ENCODE measurements at regions not wholly inside any gene's neighbourhood (a gene's known extent, or its start where the extent isn't known, plus 50 kb on each side); places are given as distances from the start of the nearest gene placed in this dataset.

GRCh38 chr21:24224422-24224821, 1382.9 kb downstream of the MRPL39 start:
- CTCF ChIA-PET: no interaction called here
- POLR2A ChIA-PET: interaction anchor here (0.6 kb wide), 1 partner anchor 612 kb away, joined by 3 read pairs; no protein-coding TSS in a partner anchor
- Histone ChIP-seq H3K4me3 (ENCODE audit: low read depth, low read length) (no peak overlapping the region), H3K36me3 (ENCODE audit: control insufficient read depth in 2 of 2, insufficient read depth in 1 of 2, low read length in 2 of 2) (no peaks in the 10 kb centered on the region), H3K9me3 (ENCODE audit: control insufficient read depth, insufficient read depth, low read depth, low read length) (no peaks in the 10 kb centered on the region), H3K4me1 (ENCODE audit: control insufficient read depth, insufficient read depth, low read length) (no peaks in the 10 kb centered on the region), H3K27ac (ENCODE audit: extremely low read depth, low read depth, low read length) (no peak overlapping the region)
- no peak for TF ChIP-seq ZSCAN23 (tag by site-specific recombination; IDR thresholded peaks at IDR 0.05)

GRCh38 chr21:24223624-24224023, 1383.7 kb downstream of the MRPL39 start:
- no peaks in the 10 kb centered on the region for H3K36me3 ChIP-seq (ENCODE audit: control insufficient read depth in 2 of 2, insufficient read depth in 1 of 2, low read length in 2 of 2)
- TF ChIP-seq ZNF223 (tag by site-specific recombination; IDR thresholded peaks at IDR 0.05) (no peak), ELK4 (IDR thresholded peaks at IDR 0.05; ENCODE audit: borderline replicate concordance, low read depth, low read length) (no peak), ZNF398 (tag by site-specific recombination; IDR thresholded peaks at IDR 0.05) (no peak), GLI2 (tag by site-specific recombination; IDR thresholded peaks at IDR 0.05; ENCODE audit: borderline replicate concordance, low read depth) (no peak), ZNF521 (tag by site-specific recombination; IDR thresholded peaks at IDR 0.05) (no peak), ZNF843 (tag by site-specific recombination; IDR thresholded peaks at IDR 0.05) (no peak), ZNF16 (tag by site-specific recombination; IDR thresholded peaks at IDR 0.05; ENCODE audit: low read depth) (no peak), ZNF571 (tag by site-specific recombination; IDR thresholded peaks at IDR 0.05) (no peak), ZNF791 (tag by site-specific recombination; IDR thresholded peaks at IDR 0.05) (no peak), ZBTB17 (tag by site-specific recombination; IDR thresholded peaks at IDR 0.05) (no peak), PRDM4 (tag by site-specific recombination; IDR thresholded peaks at IDR 0.05) (no peak), SP2 (tag by site-specific recombination; IDR thresholded peaks at IDR 0.05) (no peak), ZBTB11 (tag by site-specific recombination; conservative IDR thresholded peaks at IDR 0.05; ENCODE audit: low read depth) (no peak)
- no peaks in the 10 kb centered on the region for H3K9me3 ChIP-seq (ENCODE audit: control insufficient read depth, insufficient read depth, low read depth, low read length)
- POLR2A ChIA-PET: no interaction called here
- H3K4me1 ChIP-seq (ENCODE audit: control insufficient read depth, insufficient read depth, low read length): no peaks in the 10 kb centered on the region
- CTCF ChIA-PET: no interaction called here
- no peak overlapping the region for H3K4me3 ChIP-seq (ENCODE audit: low read depth, low read length)
- H3K27ac ChIP-seq (ENCODE audit: extremely low read depth, low read depth, low read length): no peak overlapping the region

Measured in HEK293 (cell line).